Breast epithelium (tissue), 3 donors: ENCODE measurements at regions not wholly inside any gene's neighbourhood (a gene's known extent, or its start where the extent isn't known, plus 50 kb on each side); places are given as distances from the start of the nearest gene placed in this dataset.

Experiments
- POLR2A ChIP-seq: fragments of 450-650 bp; IDR thresholded peaks from one replicate; pipeline ENCODE4 v1.6.1; 2016; ENCODE audit warnings: antibody characterized with exemption, mild to moderate bottlenecking, moderate library complexity
- POLR2AphosphoS5 ChIP-seq, 3 donors: sonication (generic); formaldehyde crosslinking; IDR thresholded peaks; one replicate each; pipeline ENCODE4 v1.6.1; 2017; ENCODE audit warnings: antibody characterized with exemption in 3 of 3
- TF ChIP-seq, protein P1 (sequence below), 3 donors: fragments of 450-650 bp; IDR thresholded peaks; one replicate each; pipeline ENCODE4 v1.5.1; 2016 to 2017; ENCODE audit warnings: antibody characterized with exemption in 3 of 3, mild to moderate bottlenecking in 3 of 3, moderate library complexity in 3 of 3

DNA sequence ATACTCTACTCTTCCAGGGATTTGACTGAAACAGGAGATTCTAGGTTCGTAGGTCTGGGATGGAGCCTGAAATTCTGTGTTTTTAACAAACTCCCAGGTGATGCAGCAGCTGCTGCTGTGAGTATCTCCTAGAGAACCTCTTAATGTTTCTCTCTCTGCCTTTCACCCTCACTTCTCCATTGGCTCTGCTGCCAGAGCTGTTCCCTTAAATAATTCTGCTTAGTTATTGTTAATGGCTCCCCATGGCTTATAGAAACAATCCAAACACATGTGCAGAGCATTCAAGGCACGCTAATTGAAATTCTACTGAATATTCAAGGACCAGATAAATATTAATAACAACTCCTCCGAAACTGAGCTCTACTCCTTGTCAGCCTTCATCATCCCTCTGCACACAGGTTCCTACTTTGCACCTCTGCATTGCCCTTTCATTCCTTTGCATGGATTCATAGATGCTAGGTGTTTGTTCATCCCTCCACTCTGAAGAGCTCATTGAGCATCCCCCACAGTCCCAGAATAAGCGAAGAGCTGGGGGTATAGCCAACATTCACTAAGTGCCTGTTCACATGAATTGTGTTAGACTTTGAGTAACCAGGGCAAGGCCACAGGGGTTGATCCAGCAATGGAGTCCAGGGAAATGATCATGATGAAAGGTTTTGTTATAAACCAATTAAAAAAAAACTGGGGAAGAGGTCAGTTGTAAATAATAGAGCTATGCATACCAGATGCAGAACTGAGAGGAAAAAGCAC is 488.4 kb upstream of the JAG1 start:
- TF ChIP-seq, protein P1, sequence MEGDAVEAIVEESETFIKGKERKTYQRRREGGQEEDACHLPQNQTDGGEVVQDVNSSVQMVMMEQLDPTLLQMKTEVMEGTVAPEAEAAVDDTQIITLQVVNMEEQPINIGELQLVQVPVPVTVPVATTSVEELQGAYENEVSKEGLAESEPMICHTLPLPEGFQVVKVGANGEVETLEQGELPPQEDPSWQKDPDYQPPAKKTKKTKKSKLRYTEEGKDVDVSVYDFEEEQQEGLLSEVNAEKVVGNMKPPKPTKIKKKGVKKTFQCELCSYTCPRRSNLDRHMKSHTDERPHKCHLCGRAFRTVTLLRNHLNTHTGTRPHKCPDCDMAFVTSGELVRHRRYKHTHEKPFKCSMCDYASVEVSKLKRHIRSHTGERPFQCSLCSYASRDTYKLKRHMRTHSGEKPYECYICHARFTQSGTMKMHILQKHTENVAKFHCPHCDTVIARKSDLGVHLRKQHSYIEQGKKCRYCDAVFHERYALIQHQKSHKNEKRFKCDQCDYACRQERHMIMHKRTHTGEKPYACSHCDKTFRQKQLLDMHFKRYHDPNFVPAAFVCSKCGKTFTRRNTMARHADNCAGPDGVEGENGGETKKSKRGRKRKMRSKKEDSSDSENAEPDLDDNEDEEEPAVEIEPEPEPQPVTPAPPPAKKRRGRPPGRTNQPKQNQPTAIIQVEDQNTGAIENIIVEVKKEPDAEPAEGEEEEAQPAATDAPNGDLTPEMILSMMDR (IDR thresholded peaks at IDR 0.05): no peak
- no peak for TF ChIP-seq POLR2AphosphoS5 (IDR thresholded peaks at IDR 0.05)
- no peak for TF ChIP-seq POLR2A
